Caco-2 (cell line): ENCODE measurements at regions not wholly inside any gene's neighbourhood (a gene's known extent, or its start where the extent isn't known, plus 50 kb on each side); places are given as distances from the start of the nearest gene placed in this dataset.

ENCODE experiments used
- BruUV-seq: library from RNA; stranded (reverse); fragments of 400-500 nt; replicated peaks from 2 replicates; lab custom pipeline; 2021; lab: Mats Ljungman, UMichigan
- CTCF ChIA-PET: fragments of 300-600 bp; sonication (Branson Sonifier 250); formaldehyde crosslinking; loops from one replicate; lab custom pipeline; 2022; ENCODE audit warnings: antibody characterized with exemption; lab: Charles Lee
- POLR2A ChIA-PET: fragments of 300-600 bp; sonication (Branson Sonifier 250); formaldehyde crosslinking; loops from one replicate; lab custom pipeline; 2022; ENCODE audit warnings: antibody characterized with exemption; lab: Charles Lee
- DNase-seq, 2 experiments: peaks; one replicate each; pipeline versions ENCODE4 v3.0.0 to v3.0.0-alpha.2; 2020 to 2022
- H3K27me3 ChIP-seq: replicated peaks from 2 replicates; pipeline ENCODE4 v1.6.0; 2011; ENCODE audit warnings: low read length; ENCODE audit not compliant: control insufficient read depth, insufficient read depth
- H3K36me3 ChIP-seq: 2 replicates; pipeline ENCODE4 v1.5.1; 2011; ENCODE audit warnings: low read length; ENCODE audit not compliant: control insufficient read depth, insufficient read depth
- H3K4me1 ChIP-seq: fragments of 250-450 bp; sonication (Bioruptor Pico); 2 replicates; pipeline ENCODE4 v1.5.1; 2020; ENCODE audit warnings: mild to moderate bottlenecking
- H3K4me3 ChIP-seq: 2 replicates; pipeline ENCODE4 v1.5.1; 2011; ENCODE audit warnings: low read depth, mild to moderate bottlenecking, control low read depth, low read length
- H3K9me3 ChIP-seq: fragments of 250-450 bp; sonication (Bioruptor Pico); 2 replicates; pipeline ENCODE4 v1.5.1; 2020; ENCODE audit warnings: mild to moderate bottlenecking, moderate library complexity
- H3K27ac Mint-ChIP-seq: one replicate; pipeline ENCODE4 v1.8.0; 2022; ENCODE audit warnings: mixed read lengths; ENCODE audit not compliant: unreplicated experiment
- H3K27me3 Mint-ChIP-seq: one replicate; pipeline ENCODE4 v1.8.0; 2022; ENCODE audit warnings: mixed read lengths; ENCODE audit not compliant: insufficient read depth, unreplicated experiment
- H3K36me3 Mint-ChIP-seq: one replicate; pipeline ENCODE4 v1.8.0; 2022; ENCODE audit warnings: mild to moderate bottlenecking, mixed read lengths; ENCODE audit not compliant: insufficient read depth, unreplicated experiment
- H3K4me1 Mint-ChIP-seq: one replicate; pipeline ENCODE4 v1.8.0; 2022; ENCODE audit warnings: low read depth, mixed read lengths; ENCODE audit not compliant: unreplicated experiment
- H3K4me3 Mint-ChIP-seq: one replicate; pipeline ENCODE4 v1.8.0; 2022; ENCODE audit warnings: mild to moderate bottlenecking, moderate library complexity, mixed read lengths; ENCODE audit not compliant: unreplicated experiment
- H3K9me3 Mint-ChIP-seq: one replicate; pipeline ENCODE4 v1.8.0; 2022; ENCODE audit warnings: mixed read lengths; ENCODE audit not compliant: unreplicated experiment
- CTCF ChIP-seq, 2 experiments: fragments of 200-600 bp in 1 of 2; IDR thresholded peaks; 1 replicate in 1 of 2; 2 replicates in 1 of 2; pipeline versions ENCODE4 v1.5.1 to v1.8.0; 2011 to 2022; ENCODE audit warnings: antibody characterized with exemption in 1 of 2, control low read depth in 1 of 2, inconsistent platforms in 1 of 2, low read depth in 1 of 2, low read length in 1 of 2, mild to moderate bottlenecking in 1 of 2, moderate library complexity in 1 of 2; ENCODE audit not compliant: insufficient read depth in 1 of 2, severe bottlenecking in 1 of 2, unreplicated experiment in 1 of 2
- intact Hi-C: fragments of 100-400 bp; cut with micrococcal nuclease; formaldehyde crosslinking; loops from one replicate; pipeline ENCODE4 v1.10.0; 2022; ENCODE audit not compliant: unreplicated experiment

GRCh38 chr15:37360724-37361123 lies 260.4 kb upstream of the MEIS2 start:
- H3K9me3 ChIP-seq = no peaks in the 10 kb centered on the region
- no TSS peak for BruUV-seq
- H3K27ac Mint-ChIP-seq = no peak overlapping the region
- no peak for TF ChIP-seq CTCF (IDR thresholded peaks at IDR 0.05; ENCODE audit: insufficient read depth in 1 of 2, low read depth in 1 of 2, low read length in 1 of 2, severe bottlenecking in 1 of 2, unreplicated experiment in 1 of 2)
- H3K4me3 ChIP-seq = no peak overlapping the region
- H3K4me3 Mint-ChIP-seq = no peak overlapping the region
- H3K4me1 Mint-ChIP-seq = no peaks in the 10 kb centered on the region
- ChIA-PET POLR2A (no interaction called here), CTCF (no interaction called here)
- DNase-seq = no peak
- H3K36me3 ChIP-seq = no peaks in the 10 kb centered on the region
- H3K4me1 ChIP-seq = no peaks in the 10 kb centered on the region
- H3K9me3 Mint-ChIP-seq = no peaks in the 10 kb centered on the region
- H3K27me3 Mint-ChIP-seq = peaks cover 6% of the 10 kb centered on the region
- H3K27me3 ChIP-seq = no peaks in the 10 kb centered on the region
- intact Hi-C loops = no loop called here
- no peaks in the 10 kb centered on the region for H3K36me3 Mint-ChIP-seq

- Histone ChIP-seq H3K4me3 (no peak overlapping the region), H3K27me3 (no peaks in the 10 kb centered on the region), H3K36me3 (no peaks in the 10 kb centered on the region), H3K4me1 (no peaks in the 10 kb centered on the region), H3K9me3 (no peaks in the 10 kb centered on the region)
- CTCF ChIA-PET = no interaction called here
- Mint-ChIP-seq H3K4me3 (no peak overlapping the region), H3K4me1 (no peaks in the 10 kb centered on the region), H3K36me3 (no peaks in the 10 kb centered on the region), H3K27ac (no peak overlapping the region), H3K27me3 (peaks cover 6% of the 10 kb centered on the region), H3K9me3 (no peaks in the 10 kb centered on the region)
- DNase-seq = no peak
- intact Hi-C loops = no loop called here
- POLR2A ChIA-PET = no interaction called here
- BruUV-seq = no TSS peak
- no peak for TF ChIP-seq CTCF (IDR thresholded peaks at IDR 0.05; ENCODE audit: insufficient read depth in 1 of 2, low read depth in 1 of 2, low read length in 1 of 2, severe bottlenecking in 1 of 2, unreplicated experiment in 1 of 2)
Observed at GRCh38 chr15:37361621-37362020, 261.3 kb upstream of the MEIS2 start.

GRCh38 chr15:37362414-37362813 lies 262.1 kb upstream of the MEIS2 start:
- peaks cover 3% of the 10 kb centered on the region for H3K27me3 Mint-ChIP-seq
- Histone ChIP-seq H3K27me3 (no peaks in the 10 kb centered on the region), H3K9me3 (no peaks in the 10 kb centered on the region), H3K4me1 (no peaks in the 10 kb centered on the region), H3K36me3 (no peaks in the 10 kb centered on the region), H3K4me3 (no peak overlapping the region)
- intact Hi-C loops = no loop called here
- H3K27ac Mint-ChIP-seq = no peak overlapping the region
- no peak for DNase-seq
- ChIA-PET CTCF (no interaction called here), POLR2A (no interaction called here)
- BruUV-seq = no TSS peak
- H3K4me3 Mint-ChIP-seq = no peak overlapping the region
- H3K9me3 Mint-ChIP-seq = no peaks in the 10 kb centered on the region
- no peak for TF ChIP-seq CTCF (IDR thresholded peaks at IDR 0.05; ENCODE audit: insufficient read depth in 1 of 2, low read depth in 1 of 2, low read length in 1 of 2, severe bottlenecking in 1 of 2, unreplicated experiment in 1 of 2)
- H3K36me3 Mint-ChIP-seq = no peaks in the 10 kb centered on the region
- no peaks in the 10 kb centered on the region for H3K4me1 Mint-ChIP-seq
